Liver (tissue), 8 donors: ENCODE measurements at regions not wholly inside any gene's neighbourhood (a gene's known extent, or its start where the extent isn't known, plus 50 kb on each side); places are given as distances from the start of the nearest gene placed in this dataset.

Experiments
- DNase-seq: peaks from one replicate; pipeline ENCODE4 v3.0.0-alpha.2; 2017; ENCODE audit warnings: low spot score
- H3K27ac ChIP-seq, 2 donors: one replicate each; pipeline ENCODE4 v1.7.0; 2013; ENCODE audit warnings: inconsistent platforms in 2 of 2, low read length in 2 of 2, control low read depth in 1 of 2, low read depth in 1 of 2, mild to moderate bottlenecking in 1 of 2
- H3K27me3 ChIP-seq, 4 donors: one replicate each; pipeline versions ENCODE4 v1.6.1 to v1.7.0; 2013; ENCODE audit warnings: low read length in 3 of 4, inconsistent platforms in 1 of 4, mild to moderate bottlenecking in 1 of 4, moderate library complexity in 1 of 4; ENCODE audit not compliant: control insufficient read depth in 4 of 4, insufficient read depth in 4 of 4
- H3K36me3 ChIP-seq, 4 donors: one replicate each; pipeline versions ENCODE4 v1.6.1 to v1.7.0; 2013; ENCODE audit warnings: low read length in 3 of 4, mild to moderate bottlenecking in 3 of 4, low read depth in 1 of 4, moderate library complexity in 1 of 4; ENCODE audit not compliant: control insufficient read depth in 4 of 4, insufficient read depth in 3 of 4
- H3K4me1 ChIP-seq, 4 donors: one replicate each; pipeline versions ENCODE4 v1.6.1 to v1.7.0; 2013; ENCODE audit warnings: low read length in 3 of 4, mild to moderate bottlenecking in 3 of 4, moderate library complexity in 1 of 4; ENCODE audit not compliant: control insufficient read depth in 4 of 4, insufficient read depth in 4 of 4
- H3K4me3 ChIP-seq, 3 donors: one replicate each; pipeline versions ENCODE4 v1.6.1 to v1.7.0; 2013; ENCODE audit warnings: low read length in 3 of 3, control low read depth in 1 of 3, low read depth in 1 of 3, mild to moderate bottlenecking in 1 of 3
- H3K9ac ChIP-seq, 2 donors: one replicate each; pipeline ENCODE4 v1.7.0; 2013; ENCODE audit warnings: low read length in 2 of 2, mild to moderate bottlenecking in 2 of 2, moderate library complexity in 2 of 2, control low read depth in 1 of 2, low read depth in 1 of 2
- H3K9me3 ChIP-seq, 4 donors: one replicate each; pipeline versions ENCODE4 v1.6.1 to v1.7.0; 2013; ENCODE audit warnings: low read length in 3 of 4; ENCODE audit not compliant: control insufficient read depth in 4 of 4
- EGR1 ChIP-seq, 2 donors: IDR thresholded peaks; 2 replicates each; pipeline ENCODE4 v1.6.1; 2016 to 2018; ENCODE audit warnings: antibody characterized with exemption in 2 of 2, low read depth in 2 of 2
- FOXA2 ChIP-seq: IDR thresholded peaks from 2 replicates; pipeline ENCODE4 v1.6.1; 2016; ENCODE audit warnings: antibody characterized with exemption
- GABPA ChIP-seq, 2 donors: IDR thresholded peaks in 1 of 2; conservative IDR thresholded peaks in 1 of 2; 2 replicates each; pipeline ENCODE4 v1.6.1; 2016; ENCODE audit warnings: antibody characterized with exemption in 2 of 2, mild to moderate bottlenecking in 1 of 2, moderate library complexity in 1 of 2
- HNF4A ChIP-seq, 2 donors: conservative IDR thresholded peaks; 2 replicates each; pipeline ENCODE4 v1.6.1; 2016; ENCODE audit warnings: antibody characterized with exemption in 2 of 2, mild to moderate bottlenecking in 2 of 2
- HNF4G ChIP-seq: IDR thresholded peaks from 2 replicates; pipeline ENCODE4 v1.6.1; 2016; ENCODE audit warnings: antibody characterized with exemption
- JUND ChIP-seq, 2 donors: IDR thresholded peaks; 2 replicates each; pipeline ENCODE4 v1.6.1; 2016; ENCODE audit warnings: antibody characterized with exemption in 2 of 2
- RAD21 ChIP-seq, 2 donors: IDR thresholded peaks; 2 replicates each; pipeline ENCODE4 v1.6.1; 2016; ENCODE audit warnings: antibody characterized with exemption in 2 of 2, mild to moderate bottlenecking in 2 of 2
- RXRA ChIP-seq, 2 donors: IDR thresholded peaks; 2 replicates each; pipeline ENCODE4 v1.6.1; 2017 to 2018; ENCODE audit warnings: antibody characterized with exemption in 2 of 2, mild to moderate bottlenecking in 1 of 2
- SP1 ChIP-seq: IDR thresholded peaks from 2 replicates; pipeline ENCODE4 v1.6.1; 2018; ENCODE audit warnings: antibody characterized with exemption, mild to moderate bottlenecking
- TAF1 ChIP-seq: conservative IDR thresholded peaks from 2 replicates; pipeline ENCODE4 v1.6.1; 2016; ENCODE audit warnings: antibody characterized with exemption, mild to moderate bottlenecking
- YY1 ChIP-seq: IDR thresholded peaks from 2 replicates; pipeline ENCODE4 v1.6.1; 2016; ENCODE audit warnings: antibody characterized with exemption, mild to moderate bottlenecking
- WGBS: extraction: QIAGEN DNeasy Blood & Tissue Kit; methylation state at CpG from one replicate; pipeline ENCODE4 v1.1.7; 2013; 5-methylcytosine and 5-hydroxymethylcytosine counted together
- TF ChIP-seq, protein P1 (sequence below): IDR thresholded peaks from 2 replicates; pipeline ENCODE4 v1.6.1; 2016; ENCODE audit warnings: antibody characterized with exemption
- TF ChIP-seq, protein P2 (sequence below): IDR thresholded peaks from 2 replicates; pipeline ENCODE4 v1.6.1; 2016; ENCODE audit warnings: antibody characterized with exemption
- TF ChIP-seq, protein P3 (sequence below): IDR thresholded peaks from 2 replicates; pipeline ENCODE4 v1.6.1; 2016; ENCODE audit warnings: antibody characterized with exemption, mild to moderate bottlenecking
- TF ChIP-seq, protein P4 (sequence below): fragments of 150-350 bp; IDR thresholded peaks from 2 replicates; pipeline ENCODE4 v1.5.1; 2017; ENCODE audit warnings: improper control_type of control experiment, low read depth, low read length; ENCODE audit not compliant: missing input control
- TF ChIP-seq, protein P5 (sequence below): IDR thresholded peaks from 2 replicates; pipeline ENCODE4 v1.6.1; 2016; ENCODE audit warnings: antibody characterized with exemption
- donor health status: healthy.
- donor health status: healthy.
- donor health status: healthy.
- donor health status: healthy.
- donor health status: healthy.

DNA sequence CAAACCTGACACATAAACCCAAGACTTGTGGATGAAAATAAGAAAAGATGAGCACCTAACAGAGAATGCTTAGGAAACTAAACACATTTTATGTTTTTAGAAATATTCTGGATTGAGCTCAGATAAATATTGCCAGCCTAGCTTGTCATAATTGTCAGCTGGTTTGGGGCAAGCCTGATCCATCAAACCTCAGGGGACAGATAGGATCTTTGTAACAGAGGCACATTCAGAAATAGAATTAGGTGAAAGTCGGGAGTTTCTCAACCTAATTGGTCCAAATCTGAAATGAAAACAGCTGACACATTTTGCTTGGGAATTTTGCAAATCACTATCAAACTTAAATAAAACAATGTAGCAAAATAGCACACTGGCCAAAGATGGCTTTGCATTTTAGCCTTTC is 503.7 kb downstream of the ANXA1 start:
- 84% methylated on average over 1 of the region's 1 CpG for WGBS
- H3K9ac ChIP-seq, result no peak overlapping the region
- no peaks in the 10 kb centered on the region for H3K4me1 ChIP-seq
- TF ChIP-seq RAD21 (IDR thresholded peaks at IDR 0.05) (no peak), FOXA2 (no peak), TAF1 (no peak), HNF4G (no peak), RXRA (IDR thresholded peaks at IDR 0.05) (no peak), HNF4A (conservative IDR thresholded peaks at IDR 0.05) (no peak), JUND (IDR thresholded peaks at IDR 0.05) (no peak)
- TF ChIP-seq, protein P1, sequence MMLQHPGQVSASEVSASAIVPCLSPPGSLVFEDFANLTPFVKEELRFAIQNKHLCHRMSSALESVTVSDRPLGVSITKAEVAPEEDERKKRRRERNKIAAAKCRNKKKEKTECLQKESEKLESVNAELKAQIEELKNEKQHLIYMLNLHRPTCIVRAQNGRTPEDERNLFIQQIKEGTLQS, result no peak
- TF ChIP-seq, protein P2, sequence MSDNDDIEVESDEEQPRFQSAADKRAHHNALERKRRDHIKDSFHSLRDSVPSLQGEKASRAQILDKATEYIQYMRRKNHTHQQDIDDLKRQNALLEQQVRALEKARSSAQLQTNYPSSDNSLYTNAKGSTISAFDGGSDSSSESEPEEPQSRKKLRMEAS, result no peak
- TF ChIP-seq, protein P3, sequence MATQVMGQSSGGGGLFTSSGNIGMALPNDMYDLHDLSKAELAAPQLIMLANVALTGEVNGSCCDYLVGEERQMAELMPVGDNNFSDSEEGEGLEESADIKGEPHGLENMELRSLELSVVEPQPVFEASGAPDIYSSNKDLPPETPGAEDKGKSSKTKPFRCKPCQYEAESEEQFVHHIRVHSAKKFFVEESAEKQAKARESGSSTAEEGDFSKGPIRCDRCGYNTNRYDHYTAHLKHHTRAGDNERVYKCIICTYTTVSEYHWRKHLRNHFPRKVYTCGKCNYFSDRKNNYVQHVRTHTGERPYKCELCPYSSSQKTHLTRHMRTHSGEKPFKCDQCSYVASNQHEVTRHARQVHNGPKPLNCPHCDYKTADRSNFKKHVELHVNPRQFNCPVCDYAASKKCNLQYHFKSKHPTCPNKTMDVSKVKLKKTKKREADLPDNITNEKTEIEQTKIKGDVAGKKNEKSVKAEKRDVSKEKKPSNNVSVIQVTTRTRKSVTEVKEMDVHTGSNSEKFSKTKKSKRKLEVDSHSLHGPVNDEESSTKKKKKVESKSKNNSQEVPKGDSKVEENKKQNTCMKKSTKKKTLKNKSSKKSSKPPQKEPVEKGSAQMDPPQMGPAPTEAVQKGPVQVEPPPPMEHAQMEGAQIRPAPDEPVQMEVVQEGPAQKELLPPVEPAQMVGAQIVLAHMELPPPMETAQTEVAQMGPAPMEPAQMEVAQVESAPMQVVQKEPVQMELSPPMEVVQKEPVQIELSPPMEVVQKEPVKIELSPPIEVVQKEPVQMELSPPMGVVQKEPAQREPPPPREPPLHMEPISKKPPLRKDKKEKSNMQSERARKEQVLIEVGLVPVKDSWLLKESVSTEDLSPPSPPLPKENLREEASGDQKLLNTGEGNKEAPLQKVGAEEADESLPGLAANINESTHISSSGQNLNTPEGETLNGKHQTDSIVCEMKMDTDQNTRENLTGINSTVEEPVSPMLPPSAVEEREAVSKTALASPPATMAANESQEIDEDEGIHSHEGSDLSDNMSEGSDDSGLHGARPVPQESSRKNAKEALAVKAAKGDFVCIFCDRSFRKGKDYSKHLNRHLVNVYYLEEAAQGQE, result no peak
- H3K4me3 ChIP-seq, result no peak overlapping the region
- H3K27me3 ChIP-seq, result no peaks in the 10 kb centered on the region
- no peaks in the 10 kb centered on the region for H3K36me3 ChIP-seq
- no peaks in the 10 kb centered on the region for H3K9me3 ChIP-seq
- DNase-seq, result no peak
- no peak overlapping the region for H3K27ac ChIP-seq

DNA sequence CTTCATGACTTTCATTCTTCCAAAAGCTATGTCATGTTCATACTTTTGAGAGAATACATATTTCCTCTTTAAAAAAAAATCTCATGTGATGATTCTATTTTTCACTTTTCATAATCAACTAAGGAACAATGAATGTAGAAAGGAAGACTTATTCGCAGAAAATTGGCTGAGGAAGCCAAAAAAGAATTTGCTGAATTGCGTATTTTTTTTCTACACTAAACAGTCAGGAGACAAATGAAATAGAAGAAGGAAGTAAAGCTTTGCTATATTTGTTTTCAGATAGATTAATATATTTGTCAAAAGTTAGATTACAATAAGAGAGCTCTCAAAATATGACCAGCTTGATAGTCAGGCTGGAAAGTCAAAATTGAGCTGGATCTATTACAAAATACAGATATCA is 504.2 kb downstream of the ANXA1 start:
- TF ChIP-seq SP1, result no peak
- TF ChIP-seq, protein P4, sequence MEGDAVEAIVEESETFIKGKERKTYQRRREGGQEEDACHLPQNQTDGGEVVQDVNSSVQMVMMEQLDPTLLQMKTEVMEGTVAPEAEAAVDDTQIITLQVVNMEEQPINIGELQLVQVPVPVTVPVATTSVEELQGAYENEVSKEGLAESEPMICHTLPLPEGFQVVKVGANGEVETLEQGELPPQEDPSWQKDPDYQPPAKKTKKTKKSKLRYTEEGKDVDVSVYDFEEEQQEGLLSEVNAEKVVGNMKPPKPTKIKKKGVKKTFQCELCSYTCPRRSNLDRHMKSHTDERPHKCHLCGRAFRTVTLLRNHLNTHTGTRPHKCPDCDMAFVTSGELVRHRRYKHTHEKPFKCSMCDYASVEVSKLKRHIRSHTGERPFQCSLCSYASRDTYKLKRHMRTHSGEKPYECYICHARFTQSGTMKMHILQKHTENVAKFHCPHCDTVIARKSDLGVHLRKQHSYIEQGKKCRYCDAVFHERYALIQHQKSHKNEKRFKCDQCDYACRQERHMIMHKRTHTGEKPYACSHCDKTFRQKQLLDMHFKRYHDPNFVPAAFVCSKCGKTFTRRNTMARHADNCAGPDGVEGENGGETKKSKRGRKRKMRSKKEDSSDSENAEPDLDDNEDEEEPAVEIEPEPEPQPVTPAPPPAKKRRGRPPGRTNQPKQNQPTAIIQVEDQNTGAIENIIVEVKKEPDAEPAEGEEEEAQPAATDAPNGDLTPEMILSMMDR, result no peak
- no peak for TF ChIP-seq YY1
- no peak for TF ChIP-seq FOXA2
- TF ChIP-seq, protein P2, result no peak
- TF ChIP-seq, protein P1, result no peak
- TF ChIP-seq HNF4G, result no peak
- no peak for TF ChIP-seq GABPA (IDR thresholded peaks at IDR 0.05 in 1 of 2, conservative IDR thresholded peaks at IDR 0.05 in 1 of 2)
- TF ChIP-seq, protein P5, sequence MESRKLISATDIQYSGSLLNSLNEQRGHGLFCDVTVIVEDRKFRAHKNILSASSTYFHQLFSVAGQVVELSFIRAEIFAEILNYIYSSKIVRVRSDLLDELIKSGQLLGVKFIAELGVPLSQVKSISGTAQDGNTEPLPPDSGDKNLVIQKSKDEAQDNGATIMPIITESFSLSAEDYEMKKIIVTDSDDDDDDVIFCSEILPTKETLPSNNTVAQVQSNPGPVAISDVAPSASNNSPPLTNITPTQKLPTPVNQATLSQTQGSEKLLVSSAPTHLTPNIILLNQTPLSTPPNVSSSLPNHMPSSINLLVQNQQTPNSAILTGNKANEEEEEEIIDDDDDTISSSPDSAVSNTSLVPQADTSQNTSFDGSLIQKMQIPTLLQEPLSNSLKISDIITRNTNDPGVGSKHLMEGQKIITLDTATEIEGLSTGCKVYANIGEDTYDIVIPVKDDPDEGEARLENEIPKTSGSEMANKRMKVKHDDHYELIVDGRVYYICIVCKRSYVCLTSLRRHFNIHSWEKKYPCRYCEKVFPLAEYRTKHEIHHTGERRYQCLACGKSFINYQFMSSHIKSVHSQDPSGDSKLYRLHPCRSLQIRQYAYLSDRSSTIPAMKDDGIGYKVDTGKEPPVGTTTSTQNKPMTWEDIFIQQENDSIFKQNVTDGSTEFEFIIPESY, result no peak
- no peak for TF ChIP-seq RXRA (IDR thresholded peaks at IDR 0.05)
- TF ChIP-seq HNF4A (conservative IDR thresholded peaks at IDR 0.05), result no peak
- no peak for TF ChIP-seq JUND (IDR thresholded peaks at IDR 0.05)
- TF ChIP-seq EGR1 (IDR thresholded peaks at IDR 0.05; ENCODE audit: low read depth in 2 of 2), result no peak
- TF ChIP-seq RAD21 (IDR thresholded peaks at IDR 0.05), result no peak
- TF ChIP-seq, protein P3, result no peak
- no peak for TF ChIP-seq TAF1
- Histone ChIP-seq H3K27ac (no peak overlapping the region), H3K4me3 (no peak overlapping the region), H3K36me3 (no peaks in the 10 kb centered on the region), H3K27me3 (no peaks in the 10 kb centered on the region), H3K4me1 (no peaks in the 10 kb centered on the region), H3K9me3 (no peaks in the 10 kb centered on the region), H3K9ac (no peak overlapping the region)
- WGBS, result 78% methylated on average over 2 of the region's 2 CpGs
- DNase-seq, result no peak
